ENCODE measurements at regions not wholly inside any gene's neighbourhood (a gene's known extent, or its start where the extent isn't known, plus 50 kb on each side); places are given as distances from the start of the nearest gene placed in this dataset.

DNA sequence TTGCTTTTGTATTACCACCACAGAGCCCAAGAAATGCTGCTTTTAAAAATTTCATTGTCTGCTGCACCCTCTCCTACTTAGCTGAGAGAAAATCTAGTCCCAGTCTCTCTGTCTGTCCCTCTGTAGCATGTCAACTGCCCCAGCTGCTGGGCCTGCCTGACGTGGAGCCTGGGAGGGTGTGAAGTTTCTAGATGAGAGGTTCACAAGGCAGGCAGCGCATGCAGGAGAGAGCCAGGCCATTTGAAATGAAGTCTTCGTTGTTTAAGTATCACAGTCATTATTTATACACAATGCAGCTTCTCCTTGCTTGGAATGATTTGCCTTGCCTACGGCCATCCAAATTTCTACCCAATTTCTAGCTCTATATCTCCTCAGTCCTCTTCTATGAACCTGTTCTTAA is 306.8 kb upstream of the PLXNA2 start:
- no peaks in the 10 kb centered on the region for H3K36me3 ChIP-seq (ENCODE audit: control insufficient read depth in 1 of 2, insufficient read depth in 2 of 2, low read length in 1 of 2)
- intact Hi-C loops (cut with DNase I), result no loop called here
- 91 to 96% methylated on average over 4 of the region's 4 CpGs for WGBS, 2 donors
- no peak overlapping the region for H3K4me3 ChIP-seq (ENCODE audit: low read length in 2 of 2)
- no peak for DNase-seq
- H3K9me3 ChIP-seq (ENCODE audit: control insufficient read depth, low read length), result peaks cover 1% of the 10 kb centered on the region
- H3K27ac ChIP-seq (ENCODE audit: low read depth in 1 of 2, low read length in 2 of 2), result no peak overlapping the region
- ATAC-seq (ENCODE audit: low FRiP score), result no peak
- H3K4me1 ChIP-seq (ENCODE audit: control insufficient read depth in 1 of 2, insufficient read depth in 2 of 2, low read length in 2 of 2), result no peaks in the 10 kb centered on the region
- H3K27me3 ChIP-seq (ENCODE audit: control insufficient read depth in 1 of 2, insufficient read depth in 2 of 2, low read length in 1 of 2), result no peaks in the 10 kb centered on the region

DNA sequence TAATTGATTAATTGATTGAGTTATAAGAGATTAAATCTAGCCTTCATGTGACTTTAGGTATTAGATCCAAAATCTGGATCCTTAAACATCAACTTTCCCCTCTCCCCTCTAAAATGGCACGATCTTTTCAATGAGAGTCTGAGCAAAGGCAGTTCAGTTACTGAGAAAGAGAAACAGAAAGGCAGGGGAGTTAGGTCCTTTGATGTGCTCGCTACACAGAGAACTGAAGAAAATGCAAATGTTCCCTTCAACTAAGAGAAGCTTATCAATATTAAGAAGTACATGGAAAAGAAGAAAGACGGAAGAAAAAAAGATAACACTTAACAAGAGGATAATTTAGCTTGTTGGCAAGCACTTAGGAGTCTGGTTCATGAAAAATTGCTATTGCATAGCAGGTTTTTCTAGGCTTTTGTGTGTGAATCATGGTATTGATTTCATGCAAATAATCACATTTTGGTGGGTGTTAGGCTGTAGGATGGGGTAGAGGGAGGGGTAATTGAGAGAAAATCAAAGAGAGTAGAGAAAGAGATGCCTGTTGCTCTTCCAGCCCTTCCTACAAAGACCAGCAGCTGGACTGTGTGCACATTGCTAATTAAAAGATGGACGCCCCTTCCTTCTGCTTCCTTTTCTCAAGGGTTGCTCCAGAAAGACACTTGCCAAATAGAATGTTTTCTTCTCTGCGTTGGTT is 307.6 kb upstream of the PLXNA2 start:
- ATAC-seq (ENCODE audit: low FRiP score) (no peak), DNase-seq (no peak)
- Histone ChIP-seq H3K27ac (ENCODE audit: low read depth in 1 of 2, low read length in 2 of 2) (no peak overlapping the region), H3K9me3 (ENCODE audit: control insufficient read depth, low read length) (peaks cover 1% of the 10 kb centered on the region), H3K4me1 (ENCODE audit: control insufficient read depth in 1 of 2, insufficient read depth in 2 of 2, low read length in 2 of 2) (no peaks in the 10 kb centered on the region), H3K4me3 (ENCODE audit: low read length in 2 of 2) (no peak overlapping the region), H3K27me3 (ENCODE audit: control insufficient read depth in 1 of 2, insufficient read depth in 2 of 2, low read length in 1 of 2) (no peaks in the 10 kb centered on the region), H3K36me3 (ENCODE audit: control insufficient read depth in 1 of 2, insufficient read depth in 2 of 2, low read length in 1 of 2) (no peaks in the 10 kb centered on the region)
- intact Hi-C loops (cut with DNase I), result no loop called here
- 85 to 89% methylated on average over 5 of the region's 5 CpGs for WGBS, 2 donors

DNA sequence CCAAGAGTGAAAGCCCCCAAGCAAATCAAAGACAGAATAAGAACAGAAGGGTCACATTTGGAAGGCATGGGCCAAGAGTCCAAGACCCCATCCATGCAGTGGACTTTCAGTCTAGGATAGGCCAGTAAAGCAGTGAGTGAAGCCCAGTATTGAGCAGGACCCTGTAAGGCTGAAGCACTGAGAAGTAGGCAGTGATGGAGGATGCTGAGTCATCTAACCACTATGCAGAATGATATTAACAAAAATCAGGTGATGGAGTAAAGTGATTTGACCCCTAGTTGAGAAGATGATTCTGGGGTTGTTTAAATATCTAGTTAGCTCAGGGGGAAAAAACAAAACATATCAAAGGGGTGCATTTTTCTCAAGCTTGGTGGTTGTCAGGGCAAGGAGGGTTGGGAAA is 308.7 kb upstream of the PLXNA2 start:
- intact Hi-C loops (cut with DNase I), result no loop called here

DNA sequence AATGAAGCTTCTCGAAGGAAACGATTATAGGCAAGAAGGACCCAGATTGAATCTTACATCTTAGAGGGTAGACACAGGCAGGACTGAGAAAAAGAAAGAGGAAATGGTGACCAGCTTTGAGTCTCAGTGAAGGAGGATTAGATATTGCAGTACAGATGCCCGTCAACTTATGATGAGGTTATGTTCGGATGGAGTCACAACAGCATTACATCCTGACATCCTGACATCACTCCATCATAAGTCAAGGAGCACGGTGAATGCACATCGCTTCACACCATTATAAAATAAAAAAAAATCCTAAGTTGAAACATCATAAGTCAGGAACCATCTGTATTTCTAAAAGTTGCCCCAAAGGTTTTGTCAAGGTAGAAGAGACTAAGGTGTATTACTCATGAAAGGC is 312.3 kb upstream of the PLXNA2 start:
- no peak overlapping the region for H3K4me3 ChIP-seq (ENCODE audit: low read length in 2 of 2)
- intact Hi-C loops (cut with DNase I), result no loop called here
- H3K27me3 ChIP-seq (ENCODE audit: control insufficient read depth in 1 of 2, insufficient read depth in 2 of 2, low read length in 1 of 2), result no peaks in the 10 kb centered on the region
- DNase-seq (no peak), ATAC-seq (ENCODE audit: low FRiP score) (no peak)
- no peaks in the 10 kb centered on the region for H3K36me3 ChIP-seq (ENCODE audit: control insufficient read depth in 1 of 2, insufficient read depth in 2 of 2, low read length in 1 of 2)
- no peak overlapping the region for H3K27ac ChIP-seq (ENCODE audit: low read depth in 1 of 2, low read length in 2 of 2)
- H3K4me1 ChIP-seq (ENCODE audit: control insufficient read depth in 1 of 2, insufficient read depth in 2 of 2, low read length in 2 of 2), result no peaks in the 10 kb centered on the region
- peaks cover 1% of the 10 kb centered on the region for H3K9me3 ChIP-seq (ENCODE audit: control insufficient read depth, low read length)
- 96 to 97% methylated on average over 6 of the region's 6 CpGs for WGBS, 2 donors

More for the DNA sequence above, 308.7 kb upstream of the PLXNA2 start:
- Histone ChIP-seq H3K9me3 (ENCODE audit: control insufficient read depth, low read length) (peaks cover 1% of the 10 kb centered on the region), H3K4me3 (ENCODE audit: low read length in 2 of 2) (no peak overlapping the region), H3K36me3 (ENCODE audit: control insufficient read depth in 1 of 2, insufficient read depth in 2 of 2, low read length in 1 of 2) (no peaks in the 10 kb centered on the region), H3K4me1 (ENCODE audit: control insufficient read depth in 1 of 2, insufficient read depth in 2 of 2, low read length in 2 of 2) (no peaks in the 10 kb centered on the region), H3K27ac (ENCODE audit: low read depth in 1 of 2, low read length in 2 of 2) (no peak overlapping the region), H3K27me3 (ENCODE audit: control insufficient read depth in 1 of 2, insufficient read depth in 2 of 2, low read length in 1 of 2) (no peaks in the 10 kb centered on the region)
- ATAC-seq (ENCODE audit: low FRiP score) (no peak), DNase-seq (no peak)

DNA sequence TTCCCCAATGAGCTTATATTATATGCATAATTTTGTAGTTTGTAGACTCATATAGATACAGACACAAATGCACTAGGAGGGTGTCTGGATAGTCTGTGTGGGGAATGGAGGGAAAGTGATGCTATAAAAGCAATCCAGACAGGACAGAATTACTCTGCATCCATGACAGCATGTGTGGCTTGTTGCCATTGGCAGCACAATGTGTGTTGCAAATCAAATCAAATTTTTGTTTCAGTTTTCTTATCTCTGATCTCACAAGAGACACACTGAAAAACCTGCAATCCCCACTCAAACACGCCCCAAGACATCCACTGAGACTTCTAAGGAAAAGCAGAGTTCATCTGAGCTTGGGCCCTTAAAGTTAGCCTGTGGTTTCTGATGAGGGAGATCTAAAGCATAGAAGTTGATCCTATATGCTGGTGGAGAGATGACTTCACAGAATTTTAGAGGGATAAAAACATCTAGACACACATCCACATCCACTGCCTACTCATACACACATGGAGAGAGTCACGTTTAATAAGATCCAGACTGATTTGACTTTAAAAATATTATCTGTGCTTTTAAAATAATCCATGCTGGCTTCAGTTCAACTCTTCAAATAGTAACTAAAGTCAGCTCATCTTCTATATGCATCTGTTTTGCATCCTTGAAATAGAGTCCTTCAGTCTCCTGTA is 313.0 kb upstream of the PLXNA2 start:
- Histone ChIP-seq H3K27me3 (ENCODE audit: control insufficient read depth in 1 of 2, insufficient read depth in 2 of 2, low read length in 1 of 2) (no peaks in the 10 kb centered on the region), H3K9me3 (ENCODE audit: control insufficient read depth, low read length) (peaks cover 1% of the 10 kb centered on the region), H3K4me3 (ENCODE audit: low read length in 2 of 2) (no peak overlapping the region), H3K27ac (ENCODE audit: low read depth in 1 of 2, low read length in 2 of 2) (no peak overlapping the region), H3K36me3 (ENCODE audit: control insufficient read depth in 1 of 2, insufficient read depth in 2 of 2, low read length in 1 of 2) (no peaks in the 10 kb centered on the region), H3K4me1 (ENCODE audit: control insufficient read depth in 1 of 2, insufficient read depth in 2 of 2, low read length in 2 of 2) (no peaks in the 10 kb centered on the region)
- intact Hi-C loops (cut with DNase I), result no loop called here
- DNase-seq (no peak), ATAC-seq (ENCODE audit: low FRiP score) (no peak)
- 50 to 53% methylated on average over 2 of the region's 2 CpGs for WGBS, 2 donors

- Histone ChIP-seq H3K27ac (ENCODE audit: low read depth in 1 of 2, low read length in 2 of 2) (no peak overlapping the region), H3K9me3 (ENCODE audit: control insufficient read depth, low read length) (peaks cover under 1% of the 10 kb centered on the region), H3K27me3 (ENCODE audit: control insufficient read depth in 1 of 2, insufficient read depth in 2 of 2, low read length in 1 of 2) (no peaks in the 10 kb centered on the region), H3K36me3 (ENCODE audit: control insufficient read depth in 1 of 2, insufficient read depth in 2 of 2, low read length in 1 of 2) (no peaks in the 10 kb centered on the region), H3K4me3 (ENCODE audit: low read length in 2 of 2) (no peak overlapping the region), H3K4me1 (ENCODE audit: control insufficient read depth in 1 of 2, insufficient read depth in 2 of 2, low read length in 2 of 2) (no peaks in the 10 kb centered on the region)
- 29 to 30% methylated on average over 3 of the region's 3 CpGs for WGBS, 2 donors
- DNase-seq (no peak), ATAC-seq (ENCODE audit: low FRiP score) (no peak)
- intact Hi-C loops (cut with DNase I), result no loop called here
These were observed 313.5 kb upstream of the PLXNA2 start for GRCh38 chr1:208557723-208558094.

DNA sequence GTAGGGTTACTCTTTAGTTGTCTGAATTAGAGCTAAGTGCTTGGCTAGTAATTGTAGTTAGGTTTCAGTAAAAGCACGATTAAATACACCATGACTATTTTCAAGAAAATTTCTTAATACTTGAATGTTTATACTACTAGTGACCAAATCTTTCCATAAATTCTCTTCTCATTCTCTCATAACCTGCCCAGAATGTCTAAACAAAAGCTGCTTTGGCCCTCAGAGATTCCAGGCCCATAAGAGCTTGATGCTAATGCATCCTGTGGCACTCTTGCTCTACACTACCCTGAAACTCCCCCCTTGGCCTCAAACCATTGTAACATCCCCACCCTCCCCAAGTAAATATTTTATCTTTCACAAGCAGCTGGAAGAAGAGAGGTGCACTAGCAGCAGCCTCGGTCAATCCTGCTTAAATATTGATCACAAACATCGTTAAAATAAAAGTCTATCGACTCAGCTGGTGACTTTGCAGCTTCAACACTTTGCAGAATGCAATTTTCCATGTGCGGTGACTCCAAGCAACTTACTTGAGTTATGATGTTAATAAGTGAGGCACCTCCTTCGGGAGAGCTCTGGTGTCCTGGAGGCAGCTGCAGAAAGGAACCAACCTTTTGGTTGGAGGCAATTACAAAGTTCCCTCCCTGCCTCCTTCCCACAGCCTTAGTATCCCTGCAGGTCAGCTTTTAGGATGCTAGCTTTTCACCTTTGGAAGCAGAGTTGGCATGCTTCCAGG is 315.6 kb upstream of the PLXNA2 start:
- Histone ChIP-seq H3K36me3 (ENCODE audit: control insufficient read depth in 1 of 2, insufficient read depth in 2 of 2, low read length in 1 of 2) (no peaks in the 10 kb centered on the region), H3K9me3 (ENCODE audit: control insufficient read depth, low read length) (no peaks in the 10 kb centered on the region), H3K4me1 (ENCODE audit: control insufficient read depth in 1 of 2, insufficient read depth in 2 of 2, low read length in 2 of 2) (no peaks in the 10 kb centered on the region), H3K4me3 (ENCODE audit: low read length in 2 of 2) (no peak overlapping the region), H3K27ac (ENCODE audit: low read depth in 1 of 2, low read length in 2 of 2) (no peak overlapping the region), H3K27me3 (ENCODE audit: control insufficient read depth in 1 of 2, insufficient read depth in 2 of 2, low read length in 1 of 2) (no peaks in the 10 kb centered on the region)
- DNase-seq (no peak), ATAC-seq (ENCODE audit: low FRiP score) (no peak)
- WGBS, 2 donors, result 80 to 81% methylated on average over 6 of the region's 6 CpGs
- intact Hi-C loops (cut with DNase I), result no loop called here

GRCh38 chr1:208562151-208562960 is 318.2 kb upstream of the PLXNA2 start:
- WGBS, 2 donors, result 66 to 87% methylated on average over 3 of the region's 3 CpGs
- Histone ChIP-seq H3K9me3 (ENCODE audit: control insufficient read depth, low read length) (no peaks in the 10 kb centered on the region), H3K4me3 (ENCODE audit: low read length in 2 of 2) (no peak overlapping the region), H3K4me1 (ENCODE audit: control insufficient read depth in 1 of 2, insufficient read depth in 2 of 2, low read length in 2 of 2) (no peaks in the 10 kb centered on the region), H3K36me3 (ENCODE audit: control insufficient read depth in 1 of 2, insufficient read depth in 2 of 2, low read length in 1 of 2) (no peaks in the 10 kb centered on the region), H3K27ac (ENCODE audit: low read depth in 1 of 2, low read length in 2 of 2) (no peak overlapping the region), H3K27me3 (ENCODE audit: control insufficient read depth in 1 of 2, insufficient read depth in 2 of 2, low read length in 1 of 2) (no peaks in the 10 kb centered on the region)
- intact Hi-C loops (cut with DNase I), result no loop called here
- ATAC-seq (ENCODE audit: low FRiP score) (no peak), DNase-seq (no peak)
